Left forelimb (tissue), 1 donor: ENCODE measurements at regions not wholly inside any gene's neighbourhood (a gene's known extent, or its start where the extent isn't known, plus 50 kb on each side); places are given as distances from the start of the nearest gene placed in this dataset.

Experiments
- DNase-seq: peaks from one replicate; pipeline ENCODE4 v3.0.0-alpha.2; 2018; ENCODE audit warnings: low spot score

- DNase-seq, result no peak
These were observed 195.5 kb downstream of the ERMARD start for GRCh38 chr6:169946971-169947370.

- no peak for DNase-seq
These were observed 193.7 kb downstream of the ERMARD start for GRCh38 chr6:169945117-169945516.

- no peak for DNase-seq
These were observed 193.0 kb downstream of the ERMARD start for GRCh38 chr6:169944415-169944814.

DNA sequence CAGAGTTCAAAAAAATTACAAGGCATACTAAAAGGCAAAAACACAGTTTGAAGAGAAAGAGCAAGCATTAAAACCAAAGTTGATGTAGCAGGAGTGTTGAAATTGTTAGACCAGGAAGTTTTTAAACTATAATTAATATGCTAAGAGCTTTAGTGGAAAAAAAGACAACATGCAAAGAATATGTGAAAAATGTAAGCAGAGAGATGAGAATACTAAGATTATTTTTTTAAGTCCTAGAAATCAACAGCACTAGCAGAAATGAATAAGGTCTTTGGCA is 192.6 kb downstream of the ERMARD start:
- no peak for DNase-seq

- DNase-seq, result no peak
These were observed 192.0 kb downstream of the ERMARD start for GRCh38 chr6:169943241-169944060.

DNA sequence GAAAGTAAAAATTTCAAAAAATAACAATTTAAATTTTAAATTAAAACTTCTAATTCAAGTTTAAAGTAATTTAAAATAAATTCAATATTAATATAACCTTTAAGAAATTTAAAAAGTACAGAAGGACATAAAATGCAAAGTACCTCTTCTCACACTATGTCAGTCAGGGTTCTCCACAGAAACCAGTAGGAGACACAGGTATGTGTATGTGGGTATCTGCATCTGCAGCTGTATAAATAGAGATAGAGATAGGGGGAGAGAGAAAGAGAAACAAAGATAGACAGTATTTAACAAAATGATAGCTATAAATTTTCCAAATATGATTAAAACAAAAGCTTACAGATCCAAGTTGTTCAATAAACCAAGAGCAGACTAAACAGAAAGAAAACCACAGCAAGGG is 190.8 kb downstream of the ERMARD start:
- DNase-seq, result no peak

GRCh38 chr6:169940481-169941271 is 189.3 kb downstream of the ERMARD start:
- DNase-seq, result no peak

- DNase-seq, result no peak
These were observed 188.2 kb downstream of the ERMARD start for GRCh38 chr6:169939554-169940164.

DNA sequence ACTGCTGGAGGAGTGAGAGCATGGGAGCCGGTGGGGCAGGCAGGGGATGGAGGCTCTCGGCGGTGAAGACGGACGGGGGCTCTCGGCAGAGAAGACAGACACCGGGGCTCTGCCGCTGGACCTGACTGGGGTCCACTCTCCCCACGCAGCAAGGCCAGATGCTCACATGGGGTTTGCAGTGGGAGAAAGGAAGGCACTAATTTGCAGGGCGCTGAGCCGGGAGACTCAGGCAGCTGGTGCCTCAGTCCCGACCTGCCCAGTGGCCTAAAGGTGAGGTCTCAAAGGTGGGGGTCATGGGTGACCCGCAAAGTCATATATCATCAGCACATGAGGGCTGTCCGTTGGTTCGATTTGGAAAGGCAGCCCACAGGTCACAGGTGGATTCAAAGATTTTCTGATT is 187.3 kb downstream of the ERMARD start:
- DNase-seq, result no peak

GRCh38 chr6:169938262-169938701 is 186.9 kb downstream of the ERMARD start:
- DNase-seq, result no peak

GRCh38 chr6:169937389-169938261 is 186.2 kb downstream of the ERMARD start:
- DNase-seq, result no peak

DNA sequence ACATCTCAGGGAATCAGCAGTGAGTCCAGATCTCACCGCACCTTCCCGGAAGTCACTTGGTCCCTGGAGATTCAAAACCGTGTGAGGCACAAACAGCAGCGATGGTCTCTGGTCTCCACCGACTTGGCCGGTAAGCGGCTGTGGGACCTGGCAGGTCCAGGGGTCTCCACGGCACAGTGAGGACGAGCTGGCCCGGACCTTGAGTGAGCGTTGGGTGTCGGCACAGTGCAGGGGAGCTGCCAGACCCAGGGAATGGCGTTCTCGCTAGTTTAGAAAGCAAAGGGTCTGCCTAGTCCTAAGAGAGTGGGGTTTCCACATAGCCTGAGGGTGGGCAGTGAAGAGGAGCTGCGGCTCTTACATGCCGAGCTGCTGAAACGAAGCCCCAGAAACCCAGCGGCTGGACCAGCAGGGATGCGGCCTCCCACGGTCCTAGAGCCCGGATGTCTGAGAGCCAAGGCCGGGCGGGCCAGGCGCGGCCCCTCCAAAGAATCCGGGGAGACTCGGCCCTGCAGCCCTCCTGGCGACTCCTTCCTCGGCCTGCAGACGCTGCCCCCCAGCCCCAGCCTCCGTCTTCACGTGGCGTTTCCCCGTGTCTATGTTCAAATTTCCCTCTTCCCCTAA is 185.0 kb downstream of the ERMARD start:
- no peak for DNase-seq

GRCh38 chr6:169935861-169936260 is 184.4 kb downstream of the ERMARD start:
- DNase-seq, result no peak

DNA sequence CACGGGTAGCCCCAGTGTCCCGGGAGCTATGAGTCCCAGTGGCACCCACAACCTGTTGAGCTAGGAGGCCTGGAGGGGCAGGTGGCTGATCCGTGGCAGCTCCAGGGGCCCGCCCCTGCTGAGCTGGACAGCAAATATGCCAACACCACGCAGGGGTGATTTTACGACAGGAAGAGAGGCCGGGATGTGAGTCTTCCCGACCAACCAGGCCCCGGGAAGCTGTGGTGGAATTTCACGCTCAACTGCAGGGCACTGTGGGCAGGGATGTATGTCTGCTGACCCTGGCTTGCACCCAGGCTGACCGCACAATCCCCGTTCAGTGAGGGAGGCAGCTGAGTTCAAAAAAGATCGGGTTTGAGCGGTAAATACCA is 183.9 kb downstream of the ERMARD start:
- DNase-seq, result no peak

DNA sequence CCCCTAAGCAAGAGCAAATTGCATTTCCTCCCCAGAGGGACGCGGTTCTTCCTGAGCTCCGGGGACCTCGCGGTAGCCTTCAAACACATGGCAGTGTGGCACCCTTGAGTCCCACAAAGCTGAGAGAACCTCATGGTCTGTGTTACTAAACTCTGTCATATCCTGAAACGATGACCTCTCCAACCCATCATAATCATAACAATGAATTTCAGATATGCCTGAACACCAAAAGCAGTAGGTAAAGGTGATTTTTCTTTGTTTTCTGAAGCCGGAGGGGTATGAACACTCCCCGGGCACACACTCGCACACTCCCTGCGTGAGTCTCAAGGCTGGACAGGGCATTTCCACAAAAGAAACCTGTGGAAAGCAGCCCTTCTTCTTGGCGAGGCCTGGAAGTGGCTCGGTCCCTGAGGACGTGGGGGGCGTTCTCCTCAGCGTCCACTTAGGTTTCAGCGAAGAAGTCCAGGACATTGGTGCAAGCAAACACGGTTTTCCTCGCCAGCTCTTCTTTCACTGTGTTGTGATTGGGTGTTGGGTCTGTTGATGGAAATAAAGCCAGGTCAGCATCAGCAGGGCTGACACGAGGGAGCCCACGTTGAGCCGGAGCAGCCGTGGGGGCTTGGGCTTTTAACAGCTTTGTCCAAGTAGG is 183.4 kb downstream of the ERMARD start:
- no peak for DNase-seq

- DNase-seq, result no peak
These were observed 182.6 kb downstream of the ERMARD start for GRCh38 chr6:169933839-169934698.

DNA sequence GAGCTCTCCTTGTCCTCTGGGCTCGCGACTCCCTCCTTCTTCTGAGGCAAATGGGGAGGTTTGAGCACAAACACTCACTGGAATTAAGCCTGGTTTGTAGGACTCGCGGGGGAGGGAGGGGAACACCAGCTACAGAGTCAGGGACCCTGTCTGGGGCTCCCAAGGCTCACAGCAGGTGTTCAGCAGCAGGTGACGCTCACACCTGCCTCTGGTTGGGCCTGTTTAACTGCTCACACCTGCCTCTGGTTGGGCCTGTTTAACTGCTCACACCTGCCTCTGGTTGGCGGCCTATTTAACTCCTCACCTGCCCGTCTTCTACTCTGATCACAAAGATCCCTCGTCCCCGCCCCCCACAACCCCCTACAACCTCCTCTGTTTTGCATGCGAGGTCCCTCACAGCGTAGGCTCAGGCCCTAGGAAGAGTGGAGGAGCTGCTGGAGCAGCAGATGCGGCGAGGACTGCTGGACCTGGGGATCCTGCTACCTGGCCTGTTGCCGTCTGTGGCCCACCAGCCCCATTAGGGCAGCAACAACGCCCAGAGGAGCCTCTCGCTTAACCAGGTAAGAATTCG is 181.9 kb downstream of the ERMARD start:
- DNase-seq, result no peak

DNA sequence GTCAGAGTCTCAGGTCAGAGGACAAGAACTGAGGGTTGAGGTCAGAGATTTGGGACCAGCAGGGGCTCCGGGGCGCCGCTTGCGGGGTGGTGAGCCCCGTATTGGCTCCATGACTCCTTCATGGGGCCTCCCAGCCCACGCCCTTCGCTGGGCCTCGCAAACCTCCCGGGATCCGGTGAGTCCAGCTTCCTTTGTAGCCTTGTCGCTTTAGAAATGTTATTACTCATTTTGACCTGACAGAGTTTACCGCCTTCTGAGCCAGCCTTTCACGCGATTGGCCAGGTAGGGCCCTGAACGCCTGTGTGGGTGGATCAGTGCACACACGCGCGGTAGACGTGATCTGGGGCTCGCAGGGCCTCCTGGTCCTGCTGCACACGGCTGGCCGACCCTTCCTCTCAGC is 181.1 kb downstream of the ERMARD start:
- DNase-seq, result no peak

DNA sequence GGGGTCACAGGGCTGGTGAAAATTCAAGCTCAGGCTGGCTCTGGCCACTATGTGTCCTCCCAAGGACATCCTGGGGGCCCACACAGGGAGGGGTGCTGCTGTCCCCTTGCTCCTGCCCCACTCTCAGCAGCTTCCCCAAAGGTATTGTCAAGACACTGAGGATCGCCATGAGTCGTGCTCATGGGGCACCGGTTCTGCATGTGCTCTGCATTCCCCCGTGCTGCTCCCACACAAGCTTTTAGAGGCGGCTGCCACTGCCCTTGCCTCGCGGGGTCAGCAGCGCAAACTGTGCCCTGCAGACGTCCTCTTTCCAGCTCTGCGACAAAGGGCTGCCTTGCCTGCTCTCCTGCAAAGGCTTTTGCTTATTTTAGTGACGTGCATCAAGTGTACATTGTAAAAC is 179.8 kb downstream of the ERMARD start:
- DNase-seq, result no peak

DNA sequence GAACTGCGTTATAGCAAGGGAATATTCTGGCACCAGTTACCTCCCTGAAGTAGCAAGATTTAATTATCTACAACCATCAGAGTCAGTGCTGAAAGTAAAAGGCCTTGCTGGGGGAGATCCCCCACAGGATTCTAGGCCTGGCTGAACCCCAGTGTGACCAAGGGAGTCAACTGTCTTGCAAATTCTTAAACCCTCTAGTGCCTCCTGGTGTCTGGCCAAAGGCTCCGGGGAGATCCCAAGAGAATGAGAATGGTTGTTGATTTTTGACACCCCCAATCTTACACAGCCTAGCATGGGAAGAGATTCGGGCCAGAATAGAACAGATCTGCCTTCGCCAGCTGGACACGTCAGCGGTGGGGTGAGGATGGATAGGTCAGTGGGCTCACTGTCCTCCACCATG is 179.4 kb downstream of the ERMARD start:
- DNase-seq, result no peak
